GM12875 (cell line): ENCODE measurements at regions not wholly inside any gene's neighbourhood (a gene's known extent, or its start where the extent isn't known, plus 50 kb on each side); places are given as distances from the start of the nearest gene placed in this dataset.

ENCODE experiments used
- H3K4me3 ChIP-seq: one replicate; pipeline ENCODE4 v1.5.1; 2011; ENCODE audit warnings: low read depth, low read length, control low read depth
- TF ChIP-seq, protein P1 (sequence below): IDR thresholded peaks from 2 replicates; pipeline ENCODE4 v1.5.1; 2011; ENCODE audit warnings: low read depth, mild to moderate bottlenecking, control low read depth, inconsistent platforms, low read length, moderate library complexity, borderline replicate concordance; ENCODE audit not compliant: insufficient read depth

DNA sequence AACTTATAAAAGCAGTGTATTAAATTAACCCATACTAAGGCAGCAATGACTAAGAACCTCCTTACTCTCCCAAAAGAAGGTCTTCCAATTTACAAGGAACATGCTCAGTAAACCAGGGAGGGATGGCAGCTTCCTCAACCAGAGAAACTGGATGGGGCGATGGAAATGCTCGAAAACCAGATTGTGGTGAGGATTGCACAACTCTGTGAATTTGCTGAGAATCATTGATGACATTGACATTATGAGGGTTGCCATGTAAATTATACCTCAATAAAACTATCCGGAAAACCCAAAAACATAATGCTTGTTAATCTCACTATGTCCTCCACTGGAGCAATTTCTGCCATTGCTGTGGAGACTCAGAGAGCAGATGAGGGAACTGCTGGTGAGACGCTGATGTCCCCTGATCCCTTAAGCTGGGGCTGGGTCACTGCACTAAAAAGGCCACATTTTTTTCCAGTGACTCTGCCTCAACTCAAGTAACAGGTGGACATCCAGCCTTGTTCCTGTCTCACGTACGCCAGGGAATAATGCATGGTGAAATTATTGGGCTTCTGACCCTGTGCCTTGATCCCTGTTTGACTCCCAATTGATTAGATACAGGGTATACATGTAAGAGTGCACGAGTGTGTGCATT is 288.3 kb downstream of the CYP26B1 start:
- no peak overlapping the region for H3K4me3 ChIP-seq
- TF ChIP-seq, protein P1, sequence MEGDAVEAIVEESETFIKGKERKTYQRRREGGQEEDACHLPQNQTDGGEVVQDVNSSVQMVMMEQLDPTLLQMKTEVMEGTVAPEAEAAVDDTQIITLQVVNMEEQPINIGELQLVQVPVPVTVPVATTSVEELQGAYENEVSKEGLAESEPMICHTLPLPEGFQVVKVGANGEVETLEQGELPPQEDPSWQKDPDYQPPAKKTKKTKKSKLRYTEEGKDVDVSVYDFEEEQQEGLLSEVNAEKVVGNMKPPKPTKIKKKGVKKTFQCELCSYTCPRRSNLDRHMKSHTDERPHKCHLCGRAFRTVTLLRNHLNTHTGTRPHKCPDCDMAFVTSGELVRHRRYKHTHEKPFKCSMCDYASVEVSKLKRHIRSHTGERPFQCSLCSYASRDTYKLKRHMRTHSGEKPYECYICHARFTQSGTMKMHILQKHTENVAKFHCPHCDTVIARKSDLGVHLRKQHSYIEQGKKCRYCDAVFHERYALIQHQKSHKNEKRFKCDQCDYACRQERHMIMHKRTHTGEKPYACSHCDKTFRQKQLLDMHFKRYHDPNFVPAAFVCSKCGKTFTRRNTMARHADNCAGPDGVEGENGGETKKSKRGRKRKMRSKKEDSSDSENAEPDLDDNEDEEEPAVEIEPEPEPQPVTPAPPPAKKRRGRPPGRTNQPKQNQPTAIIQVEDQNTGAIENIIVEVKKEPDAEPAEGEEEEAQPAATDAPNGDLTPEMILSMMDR, result no peak

DNA sequence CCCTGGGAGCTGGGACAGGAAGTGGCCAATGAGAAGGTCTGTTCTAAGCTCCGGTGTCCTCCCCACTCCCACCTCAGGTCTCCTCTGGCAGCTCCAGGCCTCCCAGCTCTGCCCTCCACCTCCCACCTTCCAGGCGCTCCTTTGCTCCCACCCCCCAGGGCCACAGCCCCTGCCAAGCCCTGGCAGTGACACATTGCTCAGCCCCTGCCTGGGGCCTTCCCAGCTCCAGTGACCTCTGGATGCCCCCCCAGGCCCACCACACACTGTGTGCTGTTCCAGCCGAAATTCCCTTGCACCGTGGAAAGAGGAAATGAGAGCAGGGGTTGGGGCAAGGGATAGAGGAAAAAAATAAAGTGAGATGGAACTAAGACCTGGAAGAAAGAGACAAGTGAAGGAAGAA is 289.6 kb downstream of the CYP26B1 start:
- no peak overlapping the region for H3K4me3 ChIP-seq
- TF ChIP-seq, protein P1, result no peak

DNA sequence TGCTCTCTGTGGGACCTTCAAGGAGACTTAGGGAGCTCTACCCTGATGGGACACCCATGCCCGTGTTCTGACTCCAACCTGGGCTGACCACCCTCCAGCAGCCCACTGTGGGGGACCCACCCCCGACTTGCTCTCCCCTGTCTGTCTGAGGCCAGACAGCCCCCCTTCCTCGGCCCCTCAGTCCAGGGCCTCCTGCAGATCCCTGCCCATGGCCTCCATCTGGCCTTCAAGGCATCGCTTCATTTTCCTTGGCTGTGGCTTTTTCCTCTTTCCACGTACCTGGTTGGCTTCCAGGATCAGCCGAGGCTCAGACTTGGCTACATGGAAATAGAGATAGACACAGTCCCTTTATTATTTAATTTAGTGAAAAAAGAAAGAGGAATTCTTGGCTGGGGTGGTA is 290.0 kb downstream of the CYP26B1 start:
- TF ChIP-seq, protein P1, result no peak
- no peak overlapping the region for H3K4me3 ChIP-seq

DNA sequence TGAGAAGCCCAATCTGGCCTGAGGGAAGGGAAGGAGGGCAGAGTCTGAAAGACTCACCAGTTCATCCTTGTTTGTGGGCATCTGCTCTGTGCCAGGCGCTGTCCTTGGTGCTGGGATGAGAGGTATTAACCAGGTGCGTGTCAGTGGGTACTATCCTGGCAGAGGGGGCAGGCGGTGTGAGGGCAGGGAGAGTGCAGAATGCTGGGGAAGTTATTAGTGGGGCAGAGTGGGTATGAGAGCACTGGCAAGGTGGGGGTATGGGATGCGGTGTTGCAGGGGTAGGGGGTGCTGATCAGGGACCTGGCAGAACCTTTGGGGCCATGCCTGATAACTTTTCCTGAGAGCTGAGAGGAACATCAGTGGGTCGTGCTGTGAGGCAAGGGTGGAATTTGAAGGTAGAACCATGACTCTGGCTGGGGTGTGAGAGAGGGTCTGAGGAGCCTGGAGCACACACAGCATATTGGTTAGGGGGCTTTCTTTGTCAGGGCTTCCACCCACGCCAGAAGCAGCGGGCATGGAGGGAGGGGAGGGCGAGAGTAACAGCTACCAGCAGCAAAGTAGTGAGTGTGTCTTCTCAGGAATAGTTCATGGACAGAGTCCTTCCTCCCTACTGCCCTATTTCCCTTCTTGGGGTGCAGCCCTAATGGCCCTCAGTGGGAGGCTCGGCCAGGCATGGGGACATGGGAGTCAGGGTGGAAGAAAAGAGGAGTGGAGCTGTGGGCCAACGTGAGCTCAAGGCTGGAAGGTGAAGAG is 290.7 kb downstream of the CYP26B1 start:
- no peak overlapping the region for H3K4me3 ChIP-seq
- TF ChIP-seq, protein P1, result no peak

DNA sequence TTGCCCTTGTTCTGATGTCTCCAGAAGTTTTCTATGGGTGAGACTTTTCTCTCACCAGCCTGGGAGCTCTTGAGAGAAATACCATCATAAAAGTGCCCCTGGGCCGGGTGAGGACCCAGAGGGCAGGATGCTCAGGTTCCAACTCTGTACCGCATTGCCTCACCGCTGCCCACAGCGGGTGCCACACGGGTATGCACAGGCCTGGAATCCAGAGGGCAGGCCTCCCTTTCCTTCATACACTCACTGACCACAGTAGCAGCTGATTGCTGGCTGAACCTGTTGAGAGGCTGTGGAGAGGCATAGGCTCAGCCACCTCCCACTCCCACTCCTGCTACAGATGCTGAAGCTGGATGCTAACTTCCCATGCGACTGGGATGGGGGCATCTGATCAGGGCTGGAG is 293.8 kb downstream of the CYP26B1 start:
- TF ChIP-seq, protein P1, result no peak
- H3K4me3 ChIP-seq, result no peak overlapping the region

DNA sequence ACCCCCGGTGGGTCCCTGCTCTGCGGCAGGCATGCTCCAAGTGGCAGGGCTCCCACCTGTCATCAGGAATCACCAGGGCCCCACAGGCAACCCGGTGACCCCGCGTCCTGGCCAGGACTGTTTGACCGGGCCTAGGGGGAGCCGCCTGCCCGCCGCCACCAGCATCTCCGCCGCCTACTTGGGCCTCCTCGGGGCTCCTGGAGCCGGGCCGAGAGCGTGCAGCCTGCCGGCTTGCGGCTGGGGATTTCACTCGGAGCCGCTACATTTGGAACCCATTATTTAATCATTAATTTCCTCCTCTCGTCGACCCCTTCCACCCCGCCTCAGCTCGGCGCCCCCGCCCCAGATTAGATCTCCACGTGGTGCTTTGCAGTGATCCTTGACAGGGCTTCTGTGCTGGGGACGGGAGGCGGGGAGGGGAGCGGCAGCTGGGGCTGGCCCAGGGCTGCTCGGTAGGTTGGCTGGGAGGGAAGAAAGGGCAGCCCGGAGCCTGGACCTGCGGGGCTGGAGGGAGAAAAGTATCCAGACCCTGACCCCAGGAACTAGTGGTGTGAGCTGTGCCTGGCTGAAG is 295.4 kb downstream of the CYP26B1 start:
- H3K4me3 ChIP-seq, result no peak overlapping the region
- TF ChIP-seq, protein P1, result no peak
